Activated naive CD4-positive, alpha-beta T cell treated with anti-CD3 and anti-CD28 coated beads for 36 hours (primary cell): ENCODE measurements at regions not wholly inside any gene's neighbourhood (a gene's known extent, or its start where the extent isn't known, plus 50 kb on each side); places are given as distances from the start of the nearest gene placed in this dataset.

Experiments
- CTCF ChIA-PET: fragments of 350-600 bp; sonication (Branson Sonifier 250); formaldehyde crosslinking; loops from one replicate; lab custom pipeline; 2021; ENCODE audit warnings: antibody characterized with exemption; lab: Charles Lee
- DNase-seq: peaks from one replicate; pipeline ENCODE4 v3.0.0-alpha.2; 2020
- H3K27ac Mint-ChIP-seq: one replicate; pipeline ENCODE4 v1.8.0; 2021; ENCODE audit warnings: mild to moderate bottlenecking, mixed read lengths
- H3K27me3 Mint-ChIP-seq: one replicate; pipeline ENCODE4 v1.8.0; 2021; ENCODE audit warnings: low read depth, mixed read lengths
- H3K36me3 Mint-ChIP-seq: one replicate; pipeline ENCODE4 v1.8.0; 2021; ENCODE audit warnings: low read depth, mixed read lengths
- H3K4me1 Mint-ChIP-seq: one replicate; pipeline ENCODE4 v1.8.0; 2021; ENCODE audit warnings: low read depth, mixed read lengths
- H3K4me3 Mint-ChIP-seq: one replicate; pipeline ENCODE4 v1.8.0; 2021; ENCODE audit warnings: mild to moderate bottlenecking, moderate library complexity, mixed read lengths
- H3K9me3 Mint-ChIP-seq: one replicate; pipeline ENCODE4 v1.8.0; 2021; ENCODE audit warnings: mixed read lengths
- intact Hi-C: fragments of 100-400 bp; cut with micrococcal nuclease; formaldehyde crosslinking; loops from one replicate; pipeline ENCODE4 v1.15.1; 2023

GRCh38 chr10:3723766-3724165 lies 61.2 kb downstream of the KLF6 start:
- H3K27me3 Mint-ChIP-seq, result no peaks in the 10 kb centered on the region
- CTCF ChIA-PET, result no interaction called here

GRCh38 chr10:3720228-3721019 lies 64.6 kb downstream of the KLF6 start:
- Mint-ChIP-seq H3K9me3 (no peaks in the 10 kb centered on the region), H3K4me1 (no peaks in the 10 kb centered on the region), H3K27ac (no peak overlapping the region), H3K36me3 (no peaks in the 10 kb centered on the region), H3K27me3 (no peaks in the 10 kb centered on the region), H3K4me3 (no peak overlapping the region)
- DNase-seq, result peak; percentile 10
- CTCF ChIA-PET, result no interaction called here
- intact Hi-C loops, result no loop called here

More at GRCh38 chr10:3723766-3724165, 61.2 kb downstream of the KLF6 start:
- Mint-ChIP-seq H3K9me3 (no peaks in the 10 kb centered on the region), H3K27ac (no peak overlapping the region), H3K36me3 (no peaks in the 10 kb centered on the region), H3K4me1 (no peaks in the 10 kb centered on the region), H3K4me3 (no peak overlapping the region)
- intact Hi-C loops, result no loop called here
- no peak for DNase-seq

DNA sequence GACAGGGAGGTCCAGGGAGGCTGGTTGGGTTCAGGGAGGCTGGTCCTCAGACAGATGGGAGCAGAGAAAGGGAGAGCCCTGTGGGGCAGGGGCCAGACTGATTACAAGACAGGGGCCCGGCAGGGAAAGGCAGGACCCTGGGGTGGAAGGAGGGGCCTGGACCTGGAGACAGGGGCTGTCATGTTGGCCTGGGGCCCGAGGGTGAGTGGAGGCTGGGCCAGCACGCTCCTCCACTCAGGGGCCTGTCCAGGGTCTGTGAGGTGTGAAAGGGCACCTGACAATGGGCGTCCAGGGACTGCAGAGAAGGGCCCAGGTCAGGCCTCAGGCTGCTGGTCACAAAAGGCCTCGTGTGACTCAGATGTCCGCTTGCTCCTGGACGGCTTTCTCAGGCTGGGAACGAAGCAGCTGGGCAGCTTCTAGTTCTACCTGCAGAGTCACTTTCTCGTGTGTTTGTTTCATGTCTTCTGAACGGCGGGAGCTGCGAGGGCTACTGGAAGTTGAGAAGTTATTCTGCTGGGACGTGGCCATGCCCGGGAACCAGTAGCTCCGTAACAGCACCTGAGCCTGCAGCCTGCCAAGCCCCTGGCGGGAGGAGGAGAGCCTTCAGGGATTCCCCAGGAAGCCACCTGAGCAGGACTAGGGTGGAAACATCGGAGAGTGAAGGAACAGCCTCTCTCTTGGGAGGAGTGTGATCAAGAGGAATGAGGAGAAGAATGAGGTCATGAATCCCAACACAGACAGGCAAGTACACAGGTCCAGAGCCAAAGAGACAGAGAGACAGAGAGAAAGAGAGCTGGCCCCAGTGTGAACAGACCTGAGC lies 65.8 kb downstream of the KLF6 start:
- H3K4me1 Mint-ChIP-seq, result no peaks in the 10 kb centered on the region
- no peaks in the 10 kb centered on the region for H3K36me3 Mint-ChIP-seq
- CTCF ChIA-PET, result no interaction called here
- H3K27ac Mint-ChIP-seq, result no peak overlapping the region
- no peak for DNase-seq
- H3K9me3 Mint-ChIP-seq, result no peaks in the 10 kb centered on the region
- intact Hi-C loops, result no loop called here
- no peaks in the 10 kb centered on the region for H3K27me3 Mint-ChIP-seq
- H3K4me3 Mint-ChIP-seq, result no peak overlapping the region

DNA sequence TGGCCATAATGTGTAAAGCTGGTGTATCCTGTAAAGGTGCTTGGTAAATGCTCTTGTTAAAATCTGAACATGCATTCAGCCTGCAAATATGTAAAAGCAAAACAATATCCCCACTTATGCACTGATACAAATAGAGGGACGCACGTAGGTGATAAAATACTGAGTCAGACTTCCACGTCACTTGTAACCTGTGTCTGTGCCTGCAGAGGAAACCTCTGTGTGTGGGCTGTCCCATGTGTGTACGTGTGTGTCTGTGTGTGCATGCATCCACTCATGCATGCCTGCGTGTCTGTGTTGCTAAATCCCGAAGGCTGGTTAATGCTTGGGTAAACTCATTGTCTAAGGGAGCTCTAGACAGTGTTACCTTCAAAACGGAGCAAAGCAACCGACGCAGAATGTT lies 68.9 kb downstream of the KLF6 start:
- DNase-seq, result no peak
- no peaks in the 10 kb centered on the region for H3K4me1 Mint-ChIP-seq
- H3K27me3 Mint-ChIP-seq, result no peaks in the 10 kb centered on the region
- CTCF ChIA-PET, result no interaction called here
- no peak overlapping the region for H3K4me3 Mint-ChIP-seq
- no peaks in the 10 kb centered on the region for H3K36me3 Mint-ChIP-seq
- intact Hi-C loops, result no loop called here
- H3K9me3 Mint-ChIP-seq, result peaks cover 13% of the 10 kb centered on the region
- no peak overlapping the region for H3K27ac Mint-ChIP-seq

GRCh38 chr10:3714967-3715366 lies 70.0 kb downstream of the KLF6 start:
- intact Hi-C loops, result no loop called here
- no peaks in the 10 kb centered on the region for H3K4me1 Mint-ChIP-seq
- H3K27me3 Mint-ChIP-seq, result no peaks in the 10 kb centered on the region
- CTCF ChIA-PET, result no interaction called here
- DNase-seq, result no peak
- no peak overlapping the region for H3K27ac Mint-ChIP-seq
- no peak overlapping the region for H3K4me3 Mint-ChIP-seq
- no peaks in the 10 kb centered on the region for H3K36me3 Mint-ChIP-seq
- H3K9me3 Mint-ChIP-seq, result peaks cover 13% of the 10 kb centered on the region

DNA sequence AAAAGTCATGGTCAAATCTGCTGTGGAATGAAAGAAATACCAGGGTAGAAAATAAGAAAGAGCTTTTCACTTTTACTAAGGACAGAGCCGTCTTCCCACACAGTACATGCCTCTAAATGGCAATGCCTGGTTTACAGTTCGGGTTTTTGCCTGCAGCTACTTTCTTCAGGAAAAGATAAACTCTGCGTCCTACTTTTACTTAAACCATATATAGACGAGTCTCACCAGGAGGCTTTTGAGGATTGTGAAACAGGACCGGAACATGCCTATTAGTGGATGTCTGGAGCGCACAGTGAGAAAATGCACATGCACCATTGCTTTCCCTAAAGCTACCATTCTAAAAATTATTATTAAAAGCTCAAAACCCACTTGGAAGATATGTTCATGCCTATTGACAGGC lies 70.5 kb downstream of the KLF6 start:
- intact Hi-C loops, result no loop called here
- Mint-ChIP-seq H3K4me1 (no peaks in the 10 kb centered on the region), H3K27me3 (no peaks in the 10 kb centered on the region), H3K4me3 (no peak overlapping the region), H3K27ac (no peak overlapping the region), H3K9me3 (peaks cover 13% of the 10 kb centered on the region), H3K36me3 (no peaks in the 10 kb centered on the region)
- DNase-seq, result no peak
- CTCF ChIA-PET, result no interaction called here

DNA sequence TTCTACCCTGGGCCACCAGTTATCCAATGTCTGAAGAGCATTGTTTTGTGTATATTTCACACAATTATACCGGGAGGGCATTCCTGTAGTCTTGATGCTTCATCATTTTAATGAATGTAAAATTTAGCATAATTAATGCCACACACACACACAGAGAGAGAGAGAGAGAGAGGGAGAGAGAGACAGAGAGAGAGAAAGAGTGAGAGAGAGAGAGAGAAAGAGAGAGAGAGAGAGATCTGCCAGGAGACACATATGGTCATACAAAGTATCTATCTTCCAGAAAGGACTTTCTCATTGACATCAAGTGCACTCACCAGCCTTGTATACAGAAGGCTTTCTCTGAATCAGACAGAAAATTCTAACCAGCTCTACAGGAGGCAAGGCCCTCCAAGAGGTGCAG lies 72.3 kb downstream of the KLF6 start:
- intact Hi-C loops, result no loop called here
- Mint-ChIP-seq H3K27me3 (no peaks in the 10 kb centered on the region), H3K4me1 (no peaks in the 10 kb centered on the region), H3K4me3 (no peak overlapping the region), H3K27ac (no peak overlapping the region), H3K9me3 (peaks cover 13% of the 10 kb centered on the region), H3K36me3 (no peaks in the 10 kb centered on the region)
- CTCF ChIA-PET, result interaction anchor here (0.6 kb wide), 1 partner anchor 60 kb away, joined by 3 read pairs; no protein-coding TSS in a partner anchor
- DNase-seq, result no peak

DNA sequence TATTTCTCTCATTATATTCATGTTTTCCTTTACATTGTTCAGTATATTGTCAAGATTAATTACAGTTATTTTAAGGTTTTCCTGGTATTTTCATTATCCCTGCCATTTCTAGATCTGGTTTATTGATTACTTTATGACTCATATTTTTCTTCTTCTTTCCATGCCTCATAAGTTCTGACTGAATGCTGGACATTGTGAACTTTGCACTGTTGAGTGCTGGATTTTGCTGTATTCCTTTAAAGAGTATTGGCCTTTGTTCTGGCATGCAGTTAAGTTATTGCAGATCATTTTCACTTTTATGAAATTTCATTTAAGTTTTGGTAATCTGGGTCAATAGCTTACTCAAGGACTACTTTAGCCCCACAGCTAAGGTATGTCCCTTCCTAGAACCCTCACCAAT lies 73.1 kb downstream of the KLF6 start:
- Mint-ChIP-seq H3K4me3 (no peak overlapping the region), H3K4me1 (no peaks in the 10 kb centered on the region), H3K9me3 (peaks cover 13% of the 10 kb centered on the region), H3K27ac (no peak overlapping the region), H3K36me3 (no peaks in the 10 kb centered on the region), H3K27me3 (no peaks in the 10 kb centered on the region)
- CTCF ChIA-PET, result interaction anchor here (0.6 kb wide), 1 partner anchor 61 kb away, joined by 3 read pairs; no protein-coding TSS in a partner anchor
- no peak for DNase-seq
- intact Hi-C loops, result no loop called here

GRCh38 chr10:3710764-3711163 lies 74.2 kb downstream of the KLF6 start:
- H3K27me3 Mint-ChIP-seq, result no peaks in the 10 kb centered on the region
- no peak for DNase-seq
- H3K36me3 Mint-ChIP-seq, result no peaks in the 10 kb centered on the region
- no peaks in the 10 kb centered on the region for H3K4me1 Mint-ChIP-seq
- H3K27ac Mint-ChIP-seq, result no peak overlapping the region
- H3K4me3 Mint-ChIP-seq, result no peak overlapping the region
- CTCF ChIA-PET, result no interaction called here
- H3K9me3 Mint-ChIP-seq, result peaks cover 13% of the 10 kb centered on the region
- intact Hi-C loops, result no loop called here

DNA sequence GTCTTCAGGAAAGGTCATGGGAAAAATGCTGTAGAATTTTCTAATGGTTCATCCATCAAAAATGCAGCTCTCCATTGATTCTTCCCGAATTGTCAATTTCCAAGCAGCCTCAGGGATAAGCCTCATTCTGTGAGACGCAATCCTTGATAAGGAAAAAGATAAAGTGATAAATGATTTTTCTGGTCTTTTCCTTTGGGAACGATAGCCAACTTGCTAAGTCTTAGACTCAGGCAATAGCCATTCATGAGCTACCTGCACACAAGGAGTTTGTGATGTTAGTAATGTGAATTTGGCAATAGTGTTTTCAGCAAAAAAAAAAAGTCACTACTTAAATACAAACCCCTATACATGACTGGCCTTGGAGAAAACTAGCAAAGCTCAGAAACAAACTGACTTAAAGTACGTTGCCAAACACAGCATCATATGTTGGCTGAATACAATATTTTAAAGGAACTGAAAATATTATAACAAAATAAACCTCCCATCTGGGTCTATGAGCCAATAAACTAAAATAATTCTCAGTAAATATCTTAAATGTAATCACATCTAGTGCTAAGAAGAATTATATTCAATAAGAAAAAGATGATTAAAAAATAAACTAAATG lies 75.5 kb downstream of the KLF6 start:
- no peaks in the 10 kb centered on the region for H3K4me1 Mint-ChIP-seq
- no peak for DNase-seq
- no peak overlapping the region for H3K27ac Mint-ChIP-seq
- no peaks in the 10 kb centered on the region for H3K36me3 Mint-ChIP-seq
- H3K27me3 Mint-ChIP-seq, result no peaks in the 10 kb centered on the region
- H3K4me3 Mint-ChIP-seq, result no peak overlapping the region
- CTCF ChIA-PET, result interaction anchor here (0.6 kb wide), 1 partner anchor 54 kb away, joined by 5 read pairs; no protein-coding TSS in a partner anchor
- peaks cover 13% of the 10 kb centered on the region for H3K9me3 Mint-ChIP-seq
- intact Hi-C loops, result no loop called here

DNA sequence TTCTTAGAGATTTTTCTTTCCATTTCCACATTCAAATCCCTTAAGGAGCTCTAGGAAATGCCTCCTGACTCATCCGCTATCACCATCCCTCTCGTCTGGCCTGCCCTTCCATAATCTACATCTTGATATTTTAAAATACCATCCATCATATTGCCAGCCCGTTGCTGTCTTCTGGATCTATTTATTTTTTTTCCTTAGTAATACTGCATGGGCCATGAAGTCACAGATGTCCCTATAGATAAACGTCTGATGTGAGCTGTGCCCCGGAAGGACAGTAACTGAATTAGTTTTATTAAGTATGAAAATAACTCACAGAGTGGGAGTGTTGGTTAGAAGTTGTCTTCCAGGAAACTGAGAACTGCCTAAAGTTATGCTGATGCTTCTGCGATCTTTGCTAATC lies 76.2 kb downstream of the KLF6 start:
- H3K9me3 Mint-ChIP-seq, result peaks cover 13% of the 10 kb centered on the region
- no peaks in the 10 kb centered on the region for H3K36me3 Mint-ChIP-seq
- H3K4me1 Mint-ChIP-seq, result no peaks in the 10 kb centered on the region
- no peak for DNase-seq
- H3K27ac Mint-ChIP-seq, result no peak overlapping the region
- CTCF ChIA-PET, result interaction anchor here (0.6 kb wide), 1 partner anchor 55 kb away, joined by 5 read pairs; no protein-coding TSS in a partner anchor
- no peaks in the 10 kb centered on the region for H3K27me3 Mint-ChIP-seq
- intact Hi-C loops, result no loop called here
- H3K4me3 Mint-ChIP-seq, result no peak overlapping the region

DNA sequence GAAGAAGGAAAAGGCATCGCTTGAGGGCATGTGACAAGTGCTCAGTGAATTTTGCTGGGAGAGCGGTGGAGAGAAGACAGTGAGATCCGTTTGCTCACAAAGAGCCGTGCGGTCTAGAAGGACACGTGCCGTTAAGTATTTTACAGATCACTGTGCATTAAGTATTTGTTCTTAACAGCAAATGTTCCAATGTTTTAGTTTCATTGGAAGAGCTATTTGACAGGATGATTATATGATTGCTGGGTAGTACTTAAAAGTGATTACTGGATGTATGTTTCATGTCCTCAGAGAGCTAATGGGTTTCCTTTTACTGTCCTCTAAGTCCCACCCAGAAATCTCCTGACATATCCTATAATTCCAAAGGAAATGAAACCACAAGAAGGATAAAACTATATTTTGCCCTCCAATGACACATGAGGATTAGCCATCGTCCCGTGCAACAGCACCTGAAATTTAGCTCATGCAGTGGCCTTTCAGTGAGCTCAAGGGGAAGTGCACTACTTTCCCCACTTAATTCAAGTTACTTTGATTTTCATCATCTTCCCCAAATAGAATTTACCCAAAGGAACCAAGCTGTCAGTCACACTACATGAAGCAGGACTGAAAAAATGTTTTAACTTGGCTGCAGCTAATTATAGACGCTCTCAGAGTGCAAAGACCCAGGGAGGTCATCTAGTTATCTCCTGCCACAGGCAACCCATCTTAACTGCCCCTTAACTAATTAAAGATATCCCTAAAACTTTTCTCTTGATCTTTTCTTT lies 80.3 kb downstream of the KLF6 start:
- no peaks in the 10 kb centered on the region for H3K27me3 Mint-ChIP-seq
- no peaks in the 10 kb centered on the region for H3K4me1 Mint-ChIP-seq
- no peak overlapping the region for H3K4me3 Mint-ChIP-seq
- H3K9me3 Mint-ChIP-seq, result no peaks in the 10 kb centered on the region
- CTCF ChIA-PET, result interaction anchor here (0.6 to 0.8 kb wide), 2 partner anchors 512 to 951 kb away, joined by 4 to 6 read pairs; no protein-coding TSS in a partner anchor
- H3K27ac Mint-ChIP-seq, result no peak overlapping the region
- intact Hi-C loops, result no loop called here
- DNase-seq, result no peak
- no peaks in the 10 kb centered on the region for H3K36me3 Mint-ChIP-seq
